ENCODE measurements at regions not wholly inside any gene's neighbourhood (a gene's known extent, or its start where the extent isn't known, plus 50 kb on each side); places are given as distances from the start of the nearest gene placed in this dataset.
A peak's percentile ranks its signal among the peaks of the same experiment; 100 is the strongest.
"Not testable (repeated sequence)": the region's sequence is repeated elsewhere in the genome, so short reads cannot be mapped to it uniquely, and the experiment has no call there.

- no peak for DNase-seq
- Mint-ChIP-seq H3K4me1 (peaks cover 4% of the 10 kb centered on the region), H3K4me3 (no peak overlapping the region), H3K9me3 (peaks cover 21% of the 10 kb centered on the region), H3K36me3 (ENCODE audit: low read depth) (no peaks in the 10 kb centered on the region), H3K27me3 (peaks cover 4% of the 10 kb centered on the region), H3K27ac (no peak overlapping the region)
- intact Hi-C loops (cut with micrococcal nuclease), result no loop called here
These were observed 133.7 kb upstream of the BCL6 start for GRCh38 chr3:187878772-187879518.

- no peaks in the 10 kb centered on the region for H3K36me3 Mint-ChIP-seq (ENCODE audit: low read depth)
- peaks cover 4% of the 10 kb centered on the region for H3K27me3 Mint-ChIP-seq
These were observed 135.2 kb upstream of the BCL6 start for GRCh38 chr3:187880441-187880840.

GRCh38 chr3:187880851-187881250, 135.6 kb upstream of the BCL6 start:
- Mint-ChIP-seq H3K4me3 (no peak overlapping the region), H3K27me3 (peaks cover 4% of the 10 kb centered on the region), H3K36me3 (ENCODE audit: low read depth) (no peaks in the 10 kb centered on the region), H3K9me3 (peaks cover 21% of the 10 kb centered on the region), H3K27ac (no peak overlapping the region), H3K4me1 (peaks cover 4% of the 10 kb centered on the region)
- intact Hi-C loops (cut with micrococcal nuclease), result no loop called here
- DNase-seq, result no peak

More at GRCh38 chr3:187880441-187880840, 135.2 kb upstream of the BCL6 start:
- H3K9me3 Mint-ChIP-seq, result peaks cover 21% of the 10 kb centered on the region
- intact Hi-C loops (cut with micrococcal nuclease), result no loop called here
- DNase-seq, result no peak
- no peak overlapping the region for H3K27ac Mint-ChIP-seq
- no peak overlapping the region for H3K4me3 Mint-ChIP-seq
- peaks cover 4% of the 10 kb centered on the region for H3K4me1 Mint-ChIP-seq

GRCh38 chr3:187888701-187889100, 143.4 kb upstream of the BCL6 start:
- Mint-ChIP-seq H3K36me3 (ENCODE audit: low read depth) (peaks cover 5% of the 10 kb centered on the region), H3K27me3 (peaks cover 3% of the 10 kb centered on the region), H3K4me1 (peaks cover 9% of the 10 kb centered on the region), H3K9me3 (peaks cover 12% of the 10 kb centered on the region), H3K27ac (no peak overlapping the region), H3K4me3 (no peak overlapping the region)
- no peak for DNase-seq
- intact Hi-C loops (cut with micrococcal nuclease), result no loop called here

GRCh38 chr3:187889106-187889505, 143.8 kb upstream of the BCL6 start:
- no peak for DNase-seq
- peaks cover 10% of the 10 kb centered on the region for H3K9me3 Mint-ChIP-seq
- peaks cover 9% of the 10 kb centered on the region for H3K4me1 Mint-ChIP-seq
- peaks cover 5% of the 10 kb centered on the region for H3K36me3 Mint-ChIP-seq (ENCODE audit: low read depth)
- no peak overlapping the region for H3K27ac Mint-ChIP-seq
- no peak overlapping the region for H3K4me3 Mint-ChIP-seq
- peaks cover 3% of the 10 kb centered on the region for H3K27me3 Mint-ChIP-seq
- intact Hi-C loops (cut with micrococcal nuclease), result no loop called here

GRCh38 chr3:187889601-187890404, 144.5 kb upstream of the BCL6 start:
- no peak for DNase-seq
- peak overlapping the region; percentile 57 for H3K27ac Mint-ChIP-seq
- H3K9me3 Mint-ChIP-seq, result peaks cover 10% of the 10 kb centered on the region
- H3K4me1 Mint-ChIP-seq, result peaks cover 9% of the 10 kb centered on the region
- intact Hi-C loops (cut with micrococcal nuclease), result no loop called here
- peak overlapping the region; percentile 62 for H3K4me3 Mint-ChIP-seq
- H3K27me3 Mint-ChIP-seq, result peaks cover 3% of the 10 kb centered on the region
- peaks cover 5% of the 10 kb centered on the region for H3K36me3 Mint-ChIP-seq (ENCODE audit: low read depth)

GRCh38 chr3:187890405-187890752, 145.1 kb upstream of the BCL6 start:
- intact Hi-C loops (cut with micrococcal nuclease); H3K4me3 Mint-ChIP-seq; DNase-seq; H3K36me3 Mint-ChIP-seq (ENCODE audit: low read depth); H3K9me3 Mint-ChIP-seq; H3K4me1 Mint-ChIP-seq; H3K27me3 Mint-ChIP-seq; H3K27ac Mint-ChIP-seq: not testable (repeated sequence)

GRCh38 chr3:187896646-187897045, 151.4 kb upstream of the BCL6 start:
- no peaks in the 10 kb centered on the region for H3K27me3 Mint-ChIP-seq
- H3K4me3 Mint-ChIP-seq, result no peak overlapping the region
- no peak overlapping the region for H3K27ac Mint-ChIP-seq
- no peaks in the 10 kb centered on the region for H3K9me3 Mint-ChIP-seq
- no peak for DNase-seq
- peaks cover under 1% of the 10 kb centered on the region for H3K4me1 Mint-ChIP-seq
- H3K36me3 Mint-ChIP-seq (ENCODE audit: low read depth), result no peaks in the 10 kb centered on the region
- intact Hi-C loops (cut with micrococcal nuclease), result no loop called here

- intact Hi-C loops (cut with micrococcal nuclease), result no loop called here
- Mint-ChIP-seq H3K4me1 (peaks cover 3% of the 10 kb centered on the region), H3K27me3 (no peaks in the 10 kb centered on the region), H3K9me3 (no peaks in the 10 kb centered on the region), H3K27ac (no peak overlapping the region), H3K36me3 (ENCODE audit: low read depth) (no peaks in the 10 kb centered on the region), H3K4me3 (no peak overlapping the region)
- DNase-seq, result no peak
These were observed 154.0 kb upstream of the BCL6 start for GRCh38 chr3:187899246-187899645.

GRCh38 chr3:187900993-187901755, 155.9 kb upstream of the BCL6 start:
- Mint-ChIP-seq H3K4me1 (peaks cover 3% of the 10 kb centered on the region), H3K27me3 (no peaks in the 10 kb centered on the region), H3K27ac (no peak overlapping the region), H3K4me3 (no peak overlapping the region), H3K9me3 (no peaks in the 10 kb centered on the region), H3K36me3 (ENCODE audit: low read depth) (no peaks in the 10 kb centered on the region)
- DNase-seq, result no peak
- intact Hi-C loops (cut with micrococcal nuclease), result no loop called here

GRCh38 chr3:187902041-187902471, 156.8 kb upstream of the BCL6 start:
- intact Hi-C loops (cut with micrococcal nuclease), result no loop called here
- H3K4me3 Mint-ChIP-seq, result no peak overlapping the region
- H3K4me1 Mint-ChIP-seq, result peaks cover 3% of the 10 kb centered on the region
- H3K27me3 Mint-ChIP-seq, result no peaks in the 10 kb centered on the region
- H3K9me3 Mint-ChIP-seq, result no peaks in the 10 kb centered on the region
- H3K36me3 Mint-ChIP-seq (ENCODE audit: low read depth), result no peaks in the 10 kb centered on the region
- no peak for DNase-seq
- H3K27ac Mint-ChIP-seq, result no peak overlapping the region

- H3K4me1 Mint-ChIP-seq, result peaks cover 3% of the 10 kb centered on the region
- H3K4me3 Mint-ChIP-seq, result no peak overlapping the region
- H3K27ac Mint-ChIP-seq, result no peak overlapping the region
- no peaks in the 10 kb centered on the region for H3K9me3 Mint-ChIP-seq
- intact Hi-C loops (cut with micrococcal nuclease), result no loop called here
- DNase-seq, result no peak
- no peaks in the 10 kb centered on the region for H3K36me3 Mint-ChIP-seq (ENCODE audit: low read depth)
- H3K27me3 Mint-ChIP-seq, result no peaks in the 10 kb centered on the region
These were observed 157.7 kb upstream of the BCL6 start for GRCh38 chr3:187902936-187903335.

GRCh38 chr3:187903697-187904096, 158.4 kb upstream of the BCL6 start:
- Mint-ChIP-seq H3K4me3 (no peak overlapping the region), H3K4me1 (peaks cover 3% of the 10 kb centered on the region), H3K36me3 (ENCODE audit: low read depth) (no peaks in the 10 kb centered on the region), H3K27ac (no peak overlapping the region), H3K27me3 (no peaks in the 10 kb centered on the region), H3K9me3 (no peaks in the 10 kb centered on the region)
- no peak for DNase-seq
- intact Hi-C loops (cut with micrococcal nuclease), result no loop called here

GRCh38 chr3:187906416-187906815, 161.1 kb upstream of the BCL6 start:
- no peak overlapping the region for H3K4me3 Mint-ChIP-seq
- no peaks in the 10 kb centered on the region for H3K36me3 Mint-ChIP-seq (ENCODE audit: low read depth)
- peaks cover 8% of the 10 kb centered on the region for H3K4me1 Mint-ChIP-seq
- peaks cover 12% of the 10 kb centered on the region for H3K9me3 Mint-ChIP-seq
- no peaks in the 10 kb centered on the region for H3K27me3 Mint-ChIP-seq
- no peak for DNase-seq
- no peak overlapping the region for H3K27ac Mint-ChIP-seq
- intact Hi-C loops (cut with micrococcal nuclease), result no loop called here

Measured in activated CD4-positive, alpha-beta T cell treated with anti-CD3 and anti-CD28 coated beads, Interleukin-2, amount 10 ng/mL, durations not matched to agents 24 days and 14 days (primary cell).